ENCODE measurements at regions not wholly inside any gene's neighbourhood (a gene's known extent, or its start where the extent isn't known, plus 50 kb on each side); places are given as distances from the start of the nearest gene placed in this dataset.

DNA sequence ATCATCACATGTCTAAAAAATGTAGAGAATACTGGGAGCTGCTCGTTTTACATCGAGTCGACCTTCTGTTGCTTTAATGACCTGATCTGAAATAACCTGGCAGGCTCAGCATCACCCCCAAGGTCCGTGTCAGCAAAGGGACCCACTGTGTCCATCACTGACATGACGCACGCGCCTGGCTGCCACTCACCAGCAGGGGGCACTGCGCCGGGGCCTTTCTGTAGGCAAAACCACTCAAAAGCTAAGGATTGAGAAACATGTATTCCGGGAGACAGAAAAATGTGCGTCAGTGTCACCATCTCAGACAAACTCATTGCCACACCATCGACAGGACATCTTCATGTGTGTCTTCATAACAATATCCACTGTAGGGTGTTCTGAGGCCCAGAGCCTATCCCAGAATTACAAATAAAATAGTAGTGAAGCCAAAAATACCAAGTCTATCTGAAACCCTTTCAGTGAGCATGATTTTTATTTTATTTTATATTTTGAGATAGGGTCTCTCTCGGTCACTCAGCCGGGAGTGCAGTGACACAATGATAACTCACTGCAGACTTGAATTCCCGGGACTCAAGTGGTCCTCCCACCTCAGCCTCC lies 130.3 kb upstream of the LSM14A start:
- TF ChIP-seq, protein P1, sequence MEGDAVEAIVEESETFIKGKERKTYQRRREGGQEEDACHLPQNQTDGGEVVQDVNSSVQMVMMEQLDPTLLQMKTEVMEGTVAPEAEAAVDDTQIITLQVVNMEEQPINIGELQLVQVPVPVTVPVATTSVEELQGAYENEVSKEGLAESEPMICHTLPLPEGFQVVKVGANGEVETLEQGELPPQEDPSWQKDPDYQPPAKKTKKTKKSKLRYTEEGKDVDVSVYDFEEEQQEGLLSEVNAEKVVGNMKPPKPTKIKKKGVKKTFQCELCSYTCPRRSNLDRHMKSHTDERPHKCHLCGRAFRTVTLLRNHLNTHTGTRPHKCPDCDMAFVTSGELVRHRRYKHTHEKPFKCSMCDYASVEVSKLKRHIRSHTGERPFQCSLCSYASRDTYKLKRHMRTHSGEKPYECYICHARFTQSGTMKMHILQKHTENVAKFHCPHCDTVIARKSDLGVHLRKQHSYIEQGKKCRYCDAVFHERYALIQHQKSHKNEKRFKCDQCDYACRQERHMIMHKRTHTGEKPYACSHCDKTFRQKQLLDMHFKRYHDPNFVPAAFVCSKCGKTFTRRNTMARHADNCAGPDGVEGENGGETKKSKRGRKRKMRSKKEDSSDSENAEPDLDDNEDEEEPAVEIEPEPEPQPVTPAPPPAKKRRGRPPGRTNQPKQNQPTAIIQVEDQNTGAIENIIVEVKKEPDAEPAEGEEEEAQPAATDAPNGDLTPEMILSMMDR (IDR thresholded peaks at IDR 0.05 in 2 of 3, conservative IDR thresholded peaks at IDR 0.05 in 1 of 3; ENCODE audit: control insufficient read depth in 2 of 3, extremely low read depth in 1 of 3, insufficient read depth in 1 of 3, low read depth in 3 of 3, low read length in 3 of 3), result peak; percentile 70 to 90 (median 89)
- TF ChIP-seq SIN3A (IDR thresholded peaks at IDR 0.05; ENCODE audit: low read depth, low read length) (no peak), TARDBP (IDR thresholded peaks at IDR 0.05; ENCODE audit: borderline replicate concordance) (no peak), MYB (IDR thresholded peaks at IDR 0.05; ENCODE audit: borderline replicate concordance, low read depth, low read length) (no peak), EP300 (IDR thresholded peaks at IDR 0.05; ENCODE audit: borderline replicate concordance in 1 of 2, control insufficient read depth in 1 of 2, low read depth in 2 of 2, low read length in 2 of 2) (no peak), SP1 (IDR thresholded peaks at IDR 0.05; ENCODE audit: low read depth, low read length) (no peak), SRF (IDR thresholded peaks at IDR 0.05; ENCODE audit: low read depth in 2 of 2, low read length in 2 of 2) (no peak), ZNF274 (IDR thresholded peaks at IDR 0.05; ENCODE audit: insufficient read depth, insufficient read length) (no peak), BHLHE40 (IDR thresholded peaks at IDR 0.05; ENCODE audit: borderline replicate concordance in 1 of 2, low read depth in 2 of 2, low read length in 1 of 2) (no peak), MTA3 (IDR thresholded peaks at IDR 0.05; ENCODE audit: borderline replicate concordance, low read length) (no peak), KAT2A (conservative IDR thresholded peaks at IDR 0.05; ENCODE audit: control insufficient read depth, low read depth, low read length) (no peak)
- TF ChIP-seq, protein P2, sequence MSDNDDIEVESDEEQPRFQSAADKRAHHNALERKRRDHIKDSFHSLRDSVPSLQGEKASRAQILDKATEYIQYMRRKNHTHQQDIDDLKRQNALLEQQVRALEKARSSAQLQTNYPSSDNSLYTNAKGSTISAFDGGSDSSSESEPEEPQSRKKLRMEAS (IDR thresholded peaks at IDR 0.05; ENCODE audit: low read depth, low read length), result no peak

Data from GM12878 (cell line).